ENCODE measurements at regions not wholly inside any gene's neighbourhood (a gene's known extent, or its start where the extent isn't known, plus 50 kb on each side); places are given as distances from the start of the nearest gene placed in this dataset.

DNA sequence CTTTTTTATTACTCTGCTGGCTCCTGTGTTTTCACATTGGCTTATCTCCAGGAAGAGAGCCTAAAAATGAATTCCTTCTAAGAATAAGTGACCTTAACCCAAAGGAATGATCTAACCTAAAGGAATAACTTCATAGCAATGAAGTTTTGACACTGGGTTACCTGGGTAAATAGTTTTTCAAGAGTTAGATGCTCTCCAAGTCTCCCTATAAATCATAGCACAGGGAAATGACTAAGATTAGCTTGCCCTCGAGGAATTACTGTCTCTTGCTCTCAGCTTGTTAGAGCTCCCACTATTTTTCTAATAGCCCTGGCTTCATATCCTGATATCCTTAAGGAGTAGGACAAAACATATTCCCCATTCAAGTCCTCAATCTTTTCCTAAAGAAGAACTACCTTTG is 66.3 kb downstream of the SPRY2 start:
- TF ChIP-seq POLR2A (IDR thresholded peaks at IDR 0.05) (no peak), POLR2AphosphoS5 (IDR thresholded peaks at IDR 0.05) (no peak)
- TF ChIP-seq, protein P1, sequence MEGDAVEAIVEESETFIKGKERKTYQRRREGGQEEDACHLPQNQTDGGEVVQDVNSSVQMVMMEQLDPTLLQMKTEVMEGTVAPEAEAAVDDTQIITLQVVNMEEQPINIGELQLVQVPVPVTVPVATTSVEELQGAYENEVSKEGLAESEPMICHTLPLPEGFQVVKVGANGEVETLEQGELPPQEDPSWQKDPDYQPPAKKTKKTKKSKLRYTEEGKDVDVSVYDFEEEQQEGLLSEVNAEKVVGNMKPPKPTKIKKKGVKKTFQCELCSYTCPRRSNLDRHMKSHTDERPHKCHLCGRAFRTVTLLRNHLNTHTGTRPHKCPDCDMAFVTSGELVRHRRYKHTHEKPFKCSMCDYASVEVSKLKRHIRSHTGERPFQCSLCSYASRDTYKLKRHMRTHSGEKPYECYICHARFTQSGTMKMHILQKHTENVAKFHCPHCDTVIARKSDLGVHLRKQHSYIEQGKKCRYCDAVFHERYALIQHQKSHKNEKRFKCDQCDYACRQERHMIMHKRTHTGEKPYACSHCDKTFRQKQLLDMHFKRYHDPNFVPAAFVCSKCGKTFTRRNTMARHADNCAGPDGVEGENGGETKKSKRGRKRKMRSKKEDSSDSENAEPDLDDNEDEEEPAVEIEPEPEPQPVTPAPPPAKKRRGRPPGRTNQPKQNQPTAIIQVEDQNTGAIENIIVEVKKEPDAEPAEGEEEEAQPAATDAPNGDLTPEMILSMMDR (IDR thresholded peaks at IDR 0.05): no peak

Measured in prostate gland (tissue), 2 donors.